ENCODE measurements at regions not wholly inside any gene's neighbourhood (a gene's known extent, or its start where the extent isn't known, plus 50 kb on each side); places are given as distances from the start of the nearest gene placed in this dataset.

DNA sequence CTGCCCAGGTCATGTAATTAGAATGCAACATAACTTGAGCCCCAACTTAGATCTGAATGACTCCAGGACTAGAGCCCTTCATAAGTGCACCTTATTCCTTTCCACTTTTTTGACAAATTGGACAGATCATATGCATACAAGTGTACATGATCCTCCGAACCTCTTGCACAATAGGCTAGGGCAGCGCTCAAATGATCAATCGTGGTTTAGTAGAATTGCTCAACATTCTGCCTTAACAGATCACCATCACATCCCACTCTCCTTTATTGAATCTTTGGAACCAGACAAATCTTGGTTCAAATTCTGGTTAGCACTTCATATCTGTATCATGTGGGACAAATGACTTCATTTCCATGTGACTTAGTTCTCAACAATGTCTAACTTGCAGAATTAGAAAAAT lies 106.8 kb upstream of the CDIN1 start:
- Histone ChIP-seq H3K36me3 (ENCODE audit: control insufficient read depth in 1 of 2, insufficient read depth in 2 of 2, low read length in 2 of 2) (no peaks in the 10 kb centered on the region), H3K9me3 (ENCODE audit: control insufficient read depth in 1 of 2, insufficient read depth in 1 of 2, low read depth in 1 of 2, low read length in 2 of 2) (no peaks in the 10 kb centered on the region), H3K79me2 (ENCODE audit: insufficient read depth, low read length) (no peaks in the 10 kb centered on the region), H3K9ac (ENCODE audit: low read length) (no peak overlapping the region), H3K9me2 (ENCODE audit: insufficient read depth) (no peaks in the 10 kb centered on the region), H4K20me1 (ENCODE audit: insufficient read depth) (no peaks in the 10 kb centered on the region), H3K4me1 (ENCODE audit: control insufficient read depth in 1 of 2, insufficient read depth in 2 of 2, low read length in 2 of 2) (no peaks in the 10 kb centered on the region), H3K27ac (ENCODE audit: low read depth, low read length) (no peak overlapping the region), H3K27me3 (ENCODE audit: insufficient read depth, low read length) (no peaks in the 10 kb centered on the region), H2AFZ (ENCODE audit: low read depth, low read length, poor library complexity, severe bottlenecking) (no peak overlapping the region), H3K4me3 (replicated peaks in 1 of 2; ENCODE audit: low read depth in 1 of 2, low read length in 2 of 2) (no peak overlapping the region), H3K4me2 (ENCODE audit: low read length) (no peak overlapping the region)
- ChIA-PET POLR2A (no interaction called here), CTCF (no interaction called here), RAD21 (ENCODE audit: low non-redundant PET in 1 of 2, low total read pairs in 2 of 2, uncharacterized antibody in 2 of 2, unreplicated experiment in 2 of 2) (no interaction called here)
- ATAC-seq = no peak
- intact Hi-C loops (cut with micrococcal nuclease) = no loop called here
- BruUV-seq (replicated peaks) = no TSS peak
- DNase-seq (ENCODE audit: low read depth, low spot score) = no peak
- TF ChIP-seq RAD21 (IDR thresholded peaks at IDR 0.05; ENCODE audit: low read depth) (no peak), YY1 (IDR thresholded peaks at IDR 0.05; ENCODE audit: extremely low read depth, insufficient replicate concordance, low read depth, low read length) (no peak), TCF7L2 (IDR thresholded peaks at IDR 0.05; ENCODE audit: borderline replicate concordance, extremely low read depth, insufficient read depth, insufficient read length) (no peak), CEBPB (IDR thresholded peaks at IDR 0.05; ENCODE audit: low read depth) (no peak), POLR2AphosphoS5 (IDR thresholded peaks at IDR 0.05; ENCODE audit: low read depth, low read length) (no peak)

DNA sequence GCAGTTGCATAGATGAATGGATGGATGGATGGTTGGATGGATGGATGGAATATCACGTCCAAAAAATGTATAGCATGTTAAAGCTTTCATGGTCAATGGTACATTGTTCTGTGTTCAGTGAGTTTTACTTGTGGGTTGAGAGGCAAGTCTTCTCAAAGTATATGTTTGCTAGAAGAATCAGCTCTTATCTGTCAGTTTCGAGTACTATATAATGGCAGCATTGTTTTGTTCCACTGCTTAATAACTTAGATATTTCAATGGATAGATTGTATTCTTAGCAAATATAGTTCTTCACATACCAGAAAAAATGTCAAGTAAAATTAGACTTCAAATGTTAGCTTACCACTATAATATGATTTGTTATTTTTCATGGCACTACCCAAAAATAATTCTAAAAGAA lies 100.9 kb upstream of the CDIN1 start:
- Histone ChIP-seq H3K9me2 (ENCODE audit: insufficient read depth) (no peaks in the 10 kb centered on the region), H3K4me3 (replicated peaks in 1 of 2; ENCODE audit: low read depth in 1 of 2, low read length in 2 of 2) (no peak overlapping the region), H2AFZ (ENCODE audit: low read depth, low read length, poor library complexity, severe bottlenecking) (no peak overlapping the region), H3K4me1 (ENCODE audit: control insufficient read depth in 1 of 2, insufficient read depth in 2 of 2, low read length in 2 of 2) (no peaks in the 10 kb centered on the region), H3K27me3 (ENCODE audit: insufficient read depth, low read length) (no peaks in the 10 kb centered on the region), H4K20me1 (ENCODE audit: insufficient read depth) (no peaks in the 10 kb centered on the region), H3K27ac (ENCODE audit: low read depth, low read length) (no peak overlapping the region), H3K79me2 (ENCODE audit: insufficient read depth, low read length) (no peaks in the 10 kb centered on the region), H3K4me2 (ENCODE audit: low read length) (no peak overlapping the region), H3K9ac (ENCODE audit: low read length) (no peak overlapping the region), H3K9me3 (ENCODE audit: control insufficient read depth in 1 of 2, insufficient read depth in 1 of 2, low read depth in 1 of 2, low read length in 2 of 2) (no peaks in the 10 kb centered on the region), H3K36me3 (ENCODE audit: control insufficient read depth in 1 of 2, insufficient read depth in 2 of 2, low read length in 2 of 2) (no peaks in the 10 kb centered on the region; a peak in 1 of 4 replicates)
- intact Hi-C loops (cut with micrococcal nuclease) = no loop called here
- ChIA-PET CTCF (interaction anchor here (0.6 kb wide), 1 partner anchor 767 kb away, joined by 3 read pairs; no protein-coding TSS in a partner anchor), RAD21 (ENCODE audit: low non-redundant PET in 1 of 2, low total read pairs in 2 of 2, uncharacterized antibody in 2 of 2, unreplicated experiment in 2 of 2) (no interaction called here), POLR2A (no interaction called here)
- DNase-seq (ENCODE audit: low read depth, low spot score) (no peak), ATAC-seq (no peak)
- BruUV-seq (replicated peaks) = no TSS peak
- TF ChIP-seq EZH2phosphoT487 (IDR thresholded peaks at IDR 0.05; ENCODE audit: borderline replicate concordance) (no peak), CBX3 (IDR thresholded peaks at IDR 0.05; ENCODE audit: low read depth) (no peak), ELF1 (IDR thresholded peaks at IDR 0.05; ENCODE audit: borderline replicate concordance, low read depth) (no peak), SP1 (IDR thresholded peaks at IDR 0.05; ENCODE audit: low read depth) (no peak), FOSL1 (IDR thresholded peaks at IDR 0.05; ENCODE audit: low read depth) (no peak), SIN3A (IDR thresholded peaks at IDR 0.05; ENCODE audit: low read depth) (no peak), TCF7L2 (IDR thresholded peaks at IDR 0.05; ENCODE audit: borderline replicate concordance, extremely low read depth, insufficient read depth, insufficient read length) (no peak), SRF (IDR thresholded peaks at IDR 0.05; ENCODE audit: low read depth) (no peak)
- TF ChIP-seq, protein P1, sequence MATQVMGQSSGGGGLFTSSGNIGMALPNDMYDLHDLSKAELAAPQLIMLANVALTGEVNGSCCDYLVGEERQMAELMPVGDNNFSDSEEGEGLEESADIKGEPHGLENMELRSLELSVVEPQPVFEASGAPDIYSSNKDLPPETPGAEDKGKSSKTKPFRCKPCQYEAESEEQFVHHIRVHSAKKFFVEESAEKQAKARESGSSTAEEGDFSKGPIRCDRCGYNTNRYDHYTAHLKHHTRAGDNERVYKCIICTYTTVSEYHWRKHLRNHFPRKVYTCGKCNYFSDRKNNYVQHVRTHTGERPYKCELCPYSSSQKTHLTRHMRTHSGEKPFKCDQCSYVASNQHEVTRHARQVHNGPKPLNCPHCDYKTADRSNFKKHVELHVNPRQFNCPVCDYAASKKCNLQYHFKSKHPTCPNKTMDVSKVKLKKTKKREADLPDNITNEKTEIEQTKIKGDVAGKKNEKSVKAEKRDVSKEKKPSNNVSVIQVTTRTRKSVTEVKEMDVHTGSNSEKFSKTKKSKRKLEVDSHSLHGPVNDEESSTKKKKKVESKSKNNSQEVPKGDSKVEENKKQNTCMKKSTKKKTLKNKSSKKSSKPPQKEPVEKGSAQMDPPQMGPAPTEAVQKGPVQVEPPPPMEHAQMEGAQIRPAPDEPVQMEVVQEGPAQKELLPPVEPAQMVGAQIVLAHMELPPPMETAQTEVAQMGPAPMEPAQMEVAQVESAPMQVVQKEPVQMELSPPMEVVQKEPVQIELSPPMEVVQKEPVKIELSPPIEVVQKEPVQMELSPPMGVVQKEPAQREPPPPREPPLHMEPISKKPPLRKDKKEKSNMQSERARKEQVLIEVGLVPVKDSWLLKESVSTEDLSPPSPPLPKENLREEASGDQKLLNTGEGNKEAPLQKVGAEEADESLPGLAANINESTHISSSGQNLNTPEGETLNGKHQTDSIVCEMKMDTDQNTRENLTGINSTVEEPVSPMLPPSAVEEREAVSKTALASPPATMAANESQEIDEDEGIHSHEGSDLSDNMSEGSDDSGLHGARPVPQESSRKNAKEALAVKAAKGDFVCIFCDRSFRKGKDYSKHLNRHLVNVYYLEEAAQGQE (IDR thresholded peaks at IDR 0.05; ENCODE audit: low read depth) = no peak
- TF ChIP-seq, protein P2, sequence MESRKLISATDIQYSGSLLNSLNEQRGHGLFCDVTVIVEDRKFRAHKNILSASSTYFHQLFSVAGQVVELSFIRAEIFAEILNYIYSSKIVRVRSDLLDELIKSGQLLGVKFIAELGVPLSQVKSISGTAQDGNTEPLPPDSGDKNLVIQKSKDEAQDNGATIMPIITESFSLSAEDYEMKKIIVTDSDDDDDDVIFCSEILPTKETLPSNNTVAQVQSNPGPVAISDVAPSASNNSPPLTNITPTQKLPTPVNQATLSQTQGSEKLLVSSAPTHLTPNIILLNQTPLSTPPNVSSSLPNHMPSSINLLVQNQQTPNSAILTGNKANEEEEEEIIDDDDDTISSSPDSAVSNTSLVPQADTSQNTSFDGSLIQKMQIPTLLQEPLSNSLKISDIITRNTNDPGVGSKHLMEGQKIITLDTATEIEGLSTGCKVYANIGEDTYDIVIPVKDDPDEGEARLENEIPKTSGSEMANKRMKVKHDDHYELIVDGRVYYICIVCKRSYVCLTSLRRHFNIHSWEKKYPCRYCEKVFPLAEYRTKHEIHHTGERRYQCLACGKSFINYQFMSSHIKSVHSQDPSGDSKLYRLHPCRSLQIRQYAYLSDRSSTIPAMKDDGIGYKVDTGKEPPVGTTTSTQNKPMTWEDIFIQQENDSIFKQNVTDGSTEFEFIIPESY (IDR thresholded peaks at IDR 0.05; ENCODE audit: extremely low read depth, insufficient replicate concordance, low read length) = no peak

Measured in HCT116 (cell line).